ENCODE measurements at regions not wholly inside any gene's neighbourhood (a gene's known extent, or its start where the extent isn't known, plus 50 kb on each side); places are given as distances from the start of the nearest gene placed in this dataset.

DNA sequence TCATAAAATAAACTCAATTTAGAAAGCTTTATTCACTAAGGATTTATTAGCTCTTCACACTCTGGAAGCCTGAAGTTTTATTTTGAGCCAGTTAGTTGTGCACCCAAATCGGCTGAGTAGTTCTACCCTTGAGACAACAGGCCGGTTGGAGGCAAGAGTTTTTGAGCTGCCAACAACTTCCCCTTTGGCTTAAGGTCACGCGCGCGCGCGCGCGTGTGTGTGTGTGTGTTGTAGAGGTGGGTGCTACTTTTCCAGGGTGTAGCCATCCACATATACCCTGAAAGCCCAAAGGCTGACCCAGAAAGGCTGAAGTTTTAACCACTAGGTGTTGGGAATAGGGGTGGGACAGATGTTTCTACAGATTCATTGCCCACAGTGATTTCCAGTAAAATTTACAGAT, 150.2 kb upstream of the LHCGR start:
- no peak for TF ChIP-seq EZH2 (IDR thresholded peaks at IDR 0.05; ENCODE audit: insufficient read depth, poor library complexity, severe bottlenecking)
- TF ChIP-seq EZH2phosphoT487 (IDR thresholded peaks at IDR 0.05; ENCODE audit: insufficient read depth, low read depth), result no peak
